Gastroesophageal sphincter (tissue), 4 donors: ENCODE measurements at regions not wholly inside any gene's neighbourhood (a gene's known extent, or its start where the extent isn't known, plus 50 kb on each side); places are given as distances from the start of the nearest gene placed in this dataset.

Experiments
- ATAC-seq: fragments of 150-250 bp; one replicate; pipeline ENCODE4 v1.9.1; 2016; ENCODE audit warnings: mild to moderate bottlenecking, moderate library complexity
- H3K27ac ChIP-seq, 4 donors: fragments of 200-600 bp; sonication (generic) in 3 of 4; 1 replicate in 3 of 4; 2 replicates in 1 of 4; pipeline ENCODE4 v1.5.1; 2016 to 2019
- H3K27me3 ChIP-seq: fragments of 200-600 bp; sonication (generic); one replicate; pipeline ENCODE4 v1.5.1; 2019
- H3K36me3 ChIP-seq, 2 donors: fragments of 200-600 bp; sonication (generic); one replicate each; pipeline ENCODE4 v1.5.1; 2019; ENCODE audit warnings: control low read depth in 1 of 2
- H3K4me1 ChIP-seq, 3 donors: fragments of 200-600 bp; sonication (generic); 1 replicate in 2 of 3; 2 replicates in 1 of 3; pipeline ENCODE4 v1.5.1; 2016 to 2019; ENCODE audit warnings: control low read depth in 2 of 3
- H3K4me3 ChIP-seq, 2 donors: fragments of 200-600 bp; sonication (generic); one replicate each; pipeline ENCODE4 v1.5.1; 2019; ENCODE audit warnings: mild to moderate bottlenecking in 1 of 2, moderate library complexity in 1 of 2
- H3K9me3 ChIP-seq, 3 donors: fragments of 200-600 bp; sonication (generic); one replicate each; pipeline ENCODE4 v1.5.1; 2017 to 2019; ENCODE audit warnings: control low read depth in 2 of 3
- EP300 ChIP-seq: sonication (generic); formaldehyde crosslinking; IDR thresholded peaks from one replicate; pipeline ENCODE4 v1.6.1; 2017; ENCODE audit warnings: antibody characterized with exemption, mild to moderate bottlenecking
- POLR2A ChIP-seq, 2 donors: fragments of 450-650 bp; IDR thresholded peaks; one replicate each; pipeline ENCODE4 v1.6.1; 2017; ENCODE audit warnings: antibody characterized with exemption in 2 of 2, mild to moderate bottlenecking in 2 of 2, moderate library complexity in 1 of 2
- POLR2AphosphoS5 ChIP-seq: sonication (generic); formaldehyde crosslinking; IDR thresholded peaks from one replicate; pipeline ENCODE4 v1.6.1; 2017; ENCODE audit warnings: antibody characterized with exemption
- WGBS, 2 donors: methylation state at CpG; one replicate each; pipeline ENCODE4 v1.1.5; 2018; ENCODE audit warnings: low coverage in 1 of 2; 5-methylcytosine and 5-hydroxymethylcytosine counted together
- TF ChIP-seq, protein P1 (sequence below), 4 experiments: fragments of 200-600 bp in 2 of 4; fragments of 450-650 bp in 2 of 4; sonication (generic) in 1 of 4; IDR thresholded peaks; one replicate each; pipeline ENCODE4 v1.5.1; 2017 to 2019; ENCODE audit warnings: antibody characterized with exemption in 4 of 4, mild to moderate bottlenecking in 2 of 4, moderate library complexity in 2 of 4

DNA sequence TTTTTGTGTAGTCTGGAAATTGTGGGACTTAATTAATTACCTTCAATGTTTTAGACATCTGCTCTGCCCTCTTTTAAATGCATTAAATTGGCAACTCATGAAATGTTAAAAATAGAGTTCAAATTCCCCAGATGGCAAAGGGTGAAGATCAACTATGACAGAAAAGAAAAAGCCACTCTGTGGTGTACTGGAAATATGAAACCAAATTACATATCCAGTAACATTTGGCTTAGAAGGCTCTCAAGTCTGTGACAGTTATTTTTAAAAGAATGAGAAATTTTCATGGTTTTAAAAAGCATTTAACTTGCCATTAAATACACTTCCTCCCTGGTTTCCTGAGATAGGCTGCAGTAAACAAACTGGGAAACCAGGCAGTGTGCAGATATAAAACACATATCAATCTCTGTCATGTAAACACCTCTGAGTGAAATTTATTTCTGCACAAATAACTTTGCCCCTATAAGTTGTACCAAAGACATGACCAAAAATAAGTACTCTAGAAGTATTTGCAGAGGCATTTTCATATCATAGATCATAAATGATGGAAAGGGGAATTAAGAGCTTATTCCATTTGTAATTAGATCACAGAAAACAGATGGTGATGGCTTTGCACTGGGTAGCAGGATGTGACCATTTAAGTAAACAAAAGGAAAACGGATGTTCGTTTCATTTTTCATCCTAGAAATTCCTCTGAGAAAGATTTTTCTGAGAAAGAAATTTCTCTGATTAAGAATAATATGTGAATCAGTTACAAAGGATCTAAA is 360.1 kb downstream of the SAMD5 start:
- ATAC-seq, result no peak
- no peak for TF ChIP-seq EP300
- TF ChIP-seq POLR2A (IDR thresholded peaks at IDR 0.05), result no peak
- TF ChIP-seq, protein P1, sequence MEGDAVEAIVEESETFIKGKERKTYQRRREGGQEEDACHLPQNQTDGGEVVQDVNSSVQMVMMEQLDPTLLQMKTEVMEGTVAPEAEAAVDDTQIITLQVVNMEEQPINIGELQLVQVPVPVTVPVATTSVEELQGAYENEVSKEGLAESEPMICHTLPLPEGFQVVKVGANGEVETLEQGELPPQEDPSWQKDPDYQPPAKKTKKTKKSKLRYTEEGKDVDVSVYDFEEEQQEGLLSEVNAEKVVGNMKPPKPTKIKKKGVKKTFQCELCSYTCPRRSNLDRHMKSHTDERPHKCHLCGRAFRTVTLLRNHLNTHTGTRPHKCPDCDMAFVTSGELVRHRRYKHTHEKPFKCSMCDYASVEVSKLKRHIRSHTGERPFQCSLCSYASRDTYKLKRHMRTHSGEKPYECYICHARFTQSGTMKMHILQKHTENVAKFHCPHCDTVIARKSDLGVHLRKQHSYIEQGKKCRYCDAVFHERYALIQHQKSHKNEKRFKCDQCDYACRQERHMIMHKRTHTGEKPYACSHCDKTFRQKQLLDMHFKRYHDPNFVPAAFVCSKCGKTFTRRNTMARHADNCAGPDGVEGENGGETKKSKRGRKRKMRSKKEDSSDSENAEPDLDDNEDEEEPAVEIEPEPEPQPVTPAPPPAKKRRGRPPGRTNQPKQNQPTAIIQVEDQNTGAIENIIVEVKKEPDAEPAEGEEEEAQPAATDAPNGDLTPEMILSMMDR (IDR thresholded peaks at IDR 0.05), result no peak
- TF ChIP-seq POLR2AphosphoS5, result no peak
- no peaks in the 10 kb centered on the region for H3K9me3 ChIP-seq
- H3K27ac ChIP-seq, result no peak overlapping the region
- peaks cover 0 to 15% (median 0%) of the 10 kb centered on the region in 3 donors for H3K4me1 ChIP-seq
- no peak overlapping the region for H3K4me3 ChIP-seq
- no peaks in the 10 kb centered on the region for H3K36me3 ChIP-seq
- WGBS, 2 donors, result 0 to 8% methylated on average over 2 of the region's 2 CpGs
- no peaks in the 10 kb centered on the region for H3K27me3 ChIP-seq

DNA sequence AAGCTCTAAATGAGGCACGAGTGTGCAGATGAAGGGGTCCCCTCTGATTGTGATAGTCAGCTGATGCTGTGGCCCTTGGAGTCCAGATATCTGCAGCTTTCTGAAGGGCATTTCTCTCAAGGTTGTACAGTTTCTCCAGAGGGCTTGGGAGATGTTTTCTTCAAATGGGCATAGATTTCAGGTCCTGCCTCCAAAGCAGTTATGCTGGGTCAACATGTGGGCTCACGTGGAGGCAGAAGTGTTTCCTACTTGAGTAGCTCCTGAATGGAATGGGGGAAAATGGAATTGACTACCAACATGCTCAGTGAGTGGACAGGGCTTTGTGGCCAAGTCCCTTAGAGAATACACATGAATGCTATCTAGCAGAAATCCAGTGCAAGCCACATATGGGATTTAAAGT is 360.7 kb downstream of the SAMD5 start:
- peak overlapping the region in 1 of 4 donors; percentile 13 for H3K27ac ChIP-seq
- H3K9me3 ChIP-seq, result no peaks in the 10 kb centered on the region
- no peak for ATAC-seq
- TF ChIP-seq POLR2A (IDR thresholded peaks at IDR 0.05), result no peak
- no peak for TF ChIP-seq EP300
- TF ChIP-seq, protein P1 (IDR thresholded peaks at IDR 0.05), result no peak
- TF ChIP-seq POLR2AphosphoS5, result no peak
- H3K36me3 ChIP-seq, result no peaks in the 10 kb centered on the region
- H3K4me1 ChIP-seq, result peaks cover 0 to 15% (median 0%) of the 10 kb centered on the region in 3 donors
- H3K27me3 ChIP-seq, result no peaks in the 10 kb centered on the region
- H3K4me3 ChIP-seq, result no peak overlapping the region
- 37 to 56% methylated on average over 2 of the region's 2 CpGs for WGBS, 2 donors

DNA sequence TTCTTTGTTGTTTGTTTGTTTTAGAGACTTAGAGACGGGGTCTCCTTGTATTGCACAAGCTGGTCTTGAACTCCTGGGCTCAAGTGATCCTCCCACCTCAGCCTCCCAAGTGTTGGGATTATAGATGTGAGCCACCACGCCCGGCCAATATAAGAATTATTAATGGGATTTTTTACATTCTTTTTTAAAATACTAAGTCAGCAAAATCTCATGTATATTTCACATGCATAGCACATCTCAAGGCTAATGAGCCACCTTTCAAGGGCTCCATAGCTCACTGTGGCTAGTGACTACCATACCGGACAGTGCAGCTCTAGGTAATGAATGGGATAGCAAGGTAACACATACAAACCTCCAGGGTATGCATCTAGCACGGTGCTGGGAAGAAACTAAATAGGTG is 361.4 kb downstream of the SAMD5 start:
- no peak for TF ChIP-seq POLR2AphosphoS5
- no peaks in the 10 kb centered on the region for H3K27me3 ChIP-seq
- 74 to 98% methylated on average over 2 to 5 of the region's 5 CpGs for WGBS, 2 donors
- H3K36me3 ChIP-seq, result no peaks in the 10 kb centered on the region
- no peak overlapping the region for H3K27ac ChIP-seq
- H3K9me3 ChIP-seq, result no peaks in the 10 kb centered on the region
- ATAC-seq, result no peak
- no peak overlapping the region for H3K4me3 ChIP-seq
- peaks cover 0 to 15% (median 0%) of the 10 kb centered on the region in 3 donors for H3K4me1 ChIP-seq

DNA sequence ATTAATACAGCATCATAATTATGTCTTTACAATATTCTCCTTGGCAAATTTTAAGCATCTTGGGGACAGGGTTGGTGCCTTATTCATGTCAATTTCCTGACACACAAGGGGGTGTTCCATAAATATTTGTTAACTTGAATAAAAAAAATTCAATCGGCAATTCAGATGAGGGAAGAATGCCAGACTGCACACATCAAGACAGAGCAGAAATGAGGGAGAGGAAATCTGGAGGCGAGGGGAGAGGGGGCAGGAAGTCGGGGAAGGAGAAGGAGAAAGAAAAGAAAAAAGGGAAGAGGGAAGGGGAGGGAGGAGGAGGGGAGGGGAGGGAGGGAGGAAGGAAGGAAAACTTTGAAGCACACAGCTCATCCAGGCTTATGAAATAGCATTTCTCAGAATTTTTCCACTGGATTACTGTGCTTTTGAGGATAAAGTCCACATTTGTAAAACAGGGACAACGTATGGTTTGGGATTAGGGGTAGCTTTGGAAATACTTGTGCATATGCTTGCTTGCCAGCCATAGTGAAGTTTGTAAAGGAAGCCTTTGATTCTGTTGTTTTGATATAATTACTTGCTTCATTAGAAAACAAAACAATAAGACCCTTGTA is 362.1 kb downstream of the SAMD5 start:
- 40 to 57% methylated on average over 3 of the region's 4 CpGs for WGBS, 2 donors
- TF ChIP-seq POLR2A (IDR thresholded peaks at IDR 0.05) (no peak), POLR2AphosphoS5 (no peak), EP300 (no peak)
- TF ChIP-seq, protein P1 (IDR thresholded peaks at IDR 0.05), result no peak
- Histone ChIP-seq H3K36me3 (no peaks in the 10 kb centered on the region), H3K27ac (no peak overlapping the region), H3K4me1 (peaks cover 0 to 15% (median 0%) of the 10 kb centered on the region in 3 donors), H3K4me3 (no peak overlapping the region), H3K27me3 (no peaks in the 10 kb centered on the region), H3K9me3 (no peaks in the 10 kb centered on the region)
- ATAC-seq, result no peak

DNA sequence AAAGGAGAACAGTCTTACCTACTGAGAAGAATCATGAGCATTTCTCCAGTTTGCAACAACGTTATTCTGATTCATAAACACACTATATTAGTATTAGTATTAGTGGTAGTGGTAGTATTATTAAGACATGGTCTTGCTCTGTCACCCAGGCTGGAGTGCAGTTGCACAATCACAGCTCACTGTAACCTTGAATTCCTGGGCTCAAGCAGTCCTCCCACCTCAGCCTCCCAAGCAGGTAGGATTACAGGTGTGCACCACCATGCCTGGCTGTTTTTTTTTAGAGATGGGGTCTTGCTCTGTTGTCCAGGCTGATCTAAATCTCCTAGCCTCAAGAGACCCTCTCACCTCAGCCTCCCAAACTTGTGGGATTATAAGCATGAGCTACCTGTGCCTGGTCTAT is 363.5 kb downstream of the SAMD5 start:
- TF ChIP-seq POLR2AphosphoS5 (no peak), POLR2A (IDR thresholded peaks at IDR 0.05) (no peak), EP300 (no peak)
- TF ChIP-seq, protein P1 (IDR thresholded peaks at IDR 0.05), result no peak
- Histone ChIP-seq H3K4me1 (peaks cover 0 to 15% (median 0%) of the 10 kb centered on the region in 3 donors), H3K4me3 (no peak overlapping the region), H3K36me3 (no peaks in the 10 kb centered on the region), H3K27me3 (no peaks in the 10 kb centered on the region), H3K9me3 (no peaks in the 10 kb centered on the region), H3K27ac (no peak overlapping the region)
- no peak for ATAC-seq
- 83% methylated on average over 1 of the region's 1 CpG for WGBS, 2 donors
